Liver (tissue), 8 donors: ENCODE measurements at regions not wholly inside any gene's neighbourhood (a gene's known extent, or its start where the extent isn't known, plus 50 kb on each side); places are given as distances from the start of the nearest gene placed in this dataset.

ENCODE experiments used
- DNase-seq: peaks from one replicate; pipeline ENCODE4 v3.0.0-alpha.2; 2017; ENCODE audit warnings: low spot score
- H3K27ac ChIP-seq, 2 donors: one replicate each; pipeline ENCODE4 v1.7.0; 2013; ENCODE audit warnings: inconsistent platforms in 2 of 2, low read length in 2 of 2, control low read depth in 1 of 2, low read depth in 1 of 2, mild to moderate bottlenecking in 1 of 2
- H3K27me3 ChIP-seq, 4 donors: one replicate each; pipeline versions ENCODE4 v1.6.1 to v1.7.0; 2013; ENCODE audit warnings: low read length in 3 of 4, inconsistent platforms in 1 of 4, mild to moderate bottlenecking in 1 of 4, moderate library complexity in 1 of 4; ENCODE audit not compliant: control insufficient read depth in 4 of 4, insufficient read depth in 4 of 4
- H3K36me3 ChIP-seq, 4 donors: one replicate each; pipeline versions ENCODE4 v1.6.1 to v1.7.0; 2013; ENCODE audit warnings: low read length in 3 of 4, mild to moderate bottlenecking in 3 of 4, low read depth in 1 of 4, moderate library complexity in 1 of 4; ENCODE audit not compliant: control insufficient read depth in 4 of 4, insufficient read depth in 3 of 4
- H3K4me1 ChIP-seq, 4 donors: one replicate each; pipeline versions ENCODE4 v1.6.1 to v1.7.0; 2013; ENCODE audit warnings: low read length in 3 of 4, mild to moderate bottlenecking in 3 of 4, moderate library complexity in 1 of 4; ENCODE audit not compliant: control insufficient read depth in 4 of 4, insufficient read depth in 4 of 4
- H3K4me3 ChIP-seq, 3 donors: one replicate each; pipeline versions ENCODE4 v1.6.1 to v1.7.0; 2013; ENCODE audit warnings: low read length in 3 of 3, control low read depth in 1 of 3, low read depth in 1 of 3, mild to moderate bottlenecking in 1 of 3
- H3K9ac ChIP-seq, 2 donors: one replicate each; pipeline ENCODE4 v1.7.0; 2013; ENCODE audit warnings: low read length in 2 of 2, mild to moderate bottlenecking in 2 of 2, moderate library complexity in 2 of 2, control low read depth in 1 of 2, low read depth in 1 of 2
- H3K9me3 ChIP-seq, 4 donors: one replicate each; pipeline versions ENCODE4 v1.6.1 to v1.7.0; 2013; ENCODE audit warnings: low read length in 3 of 4; ENCODE audit not compliant: control insufficient read depth in 4 of 4
- ATF3 ChIP-seq: IDR thresholded peaks from 2 replicates; pipeline ENCODE4 v1.6.1; 2016; ENCODE audit warnings: antibody characterized with exemption
- CTCF ChIP-seq: fragments of 150-350 bp; IDR thresholded peaks from 2 replicates; pipeline ENCODE4 v1.5.1; 2017; ENCODE audit warnings: improper control_type of control experiment, low read depth, low read length; ENCODE audit not compliant: missing input control
- EGR1 ChIP-seq, 2 donors: IDR thresholded peaks; 2 replicates each; pipeline ENCODE4 v1.6.1; 2016 to 2018; ENCODE audit warnings: antibody characterized with exemption in 2 of 2, low read depth in 2 of 2
- FOXA1 ChIP-seq: IDR thresholded peaks from 2 replicates; pipeline ENCODE4 v1.6.1; 2016; ENCODE audit warnings: antibody characterized with exemption
- FOXA2 ChIP-seq: IDR thresholded peaks from 2 replicates; pipeline ENCODE4 v1.6.1; 2016; ENCODE audit warnings: antibody characterized with exemption
- GABPA ChIP-seq, 2 donors: IDR thresholded peaks in 1 of 2; conservative IDR thresholded peaks in 1 of 2; 2 replicates each; pipeline ENCODE4 v1.6.1; 2016; ENCODE audit warnings: antibody characterized with exemption in 2 of 2, mild to moderate bottlenecking in 1 of 2, moderate library complexity in 1 of 2
- HNF4A ChIP-seq, 2 donors: conservative IDR thresholded peaks; 2 replicates each; pipeline ENCODE4 v1.6.1; 2016; ENCODE audit warnings: antibody characterized with exemption in 2 of 2, mild to moderate bottlenecking in 2 of 2
- HNF4G ChIP-seq: IDR thresholded peaks from 2 replicates; pipeline ENCODE4 v1.6.1; 2016; ENCODE audit warnings: antibody characterized with exemption
- JUND ChIP-seq, 2 donors: IDR thresholded peaks; 2 replicates each; pipeline ENCODE4 v1.6.1; 2016; ENCODE audit warnings: antibody characterized with exemption in 2 of 2
- MAX ChIP-seq: IDR thresholded peaks from 2 replicates; pipeline ENCODE4 v1.6.1; 2016; ENCODE audit warnings: antibody characterized with exemption
- NR2F2 ChIP-seq: IDR thresholded peaks from 2 replicates; pipeline ENCODE4 v1.6.1; 2016; ENCODE audit warnings: antibody characterized with exemption
- RAD21 ChIP-seq, 2 donors: IDR thresholded peaks; 2 replicates each; pipeline ENCODE4 v1.6.1; 2016; ENCODE audit warnings: antibody characterized with exemption in 2 of 2, mild to moderate bottlenecking in 2 of 2
- REST ChIP-seq: IDR thresholded peaks from 2 replicates; pipeline ENCODE4 v1.6.1; 2016; ENCODE audit warnings: antibody characterized with exemption, mild to moderate bottlenecking
- RXRA ChIP-seq, 2 donors: IDR thresholded peaks; 2 replicates each; pipeline ENCODE4 v1.6.1; 2017 to 2018; ENCODE audit warnings: antibody characterized with exemption in 2 of 2, mild to moderate bottlenecking in 1 of 2
- SP1 ChIP-seq: IDR thresholded peaks from 2 replicates; pipeline ENCODE4 v1.6.1; 2018; ENCODE audit warnings: antibody characterized with exemption, mild to moderate bottlenecking
- TAF1 ChIP-seq: conservative IDR thresholded peaks from 2 replicates; pipeline ENCODE4 v1.6.1; 2016; ENCODE audit warnings: antibody characterized with exemption, mild to moderate bottlenecking
- YY1 ChIP-seq: IDR thresholded peaks from 2 replicates; pipeline ENCODE4 v1.6.1; 2016; ENCODE audit warnings: antibody characterized with exemption, mild to moderate bottlenecking
- ZBTB33 ChIP-seq: IDR thresholded peaks from 2 replicates; pipeline ENCODE4 v1.6.1; 2016; ENCODE audit warnings: antibody characterized with exemption
- WGBS: extraction: QIAGEN DNeasy Blood & Tissue Kit; methylation state at CpG from one replicate; pipeline ENCODE4 v1.1.7; 2013; 5-methylcytosine and 5-hydroxymethylcytosine counted together
- donor health status: healthy.
- donor health status: healthy.
- donor health status: healthy.
- donor health status: healthy.
- donor health status: healthy.

- Histone ChIP-seq H3K36me3 (no peaks in the 10 kb centered on the region), H3K27me3 (no peaks in the 10 kb centered on the region), H3K27ac (no peak overlapping the region), H3K9ac (no peak overlapping the region), H3K9me3 (peaks cover 0 to 3% (median under 1%) of the 10 kb centered on the region in 4 donors), H3K4me3 (no peak overlapping the region), H3K4me1 (no peaks in the 10 kb centered on the region)
- DNase-seq = no peak
- 39% methylated on average over 6 of the region's 6 CpGs for WGBS
- TF ChIP-seq YY1 (no peak), NR2F2 (no peak), SP1 (no peak), FOXA1 (no peak), HNF4G (no peak), HNF4A (conservative IDR thresholded peaks at IDR 0.05) (no peak), MAX (no peak), CTCF (no peak), GABPA (IDR thresholded peaks at IDR 0.05 in 1 of 2, conservative IDR thresholded peaks at IDR 0.05 in 1 of 2) (no peak), ZBTB33 (no peak), ATF3 (no peak), FOXA2 (no peak), RXRA (IDR thresholded peaks at IDR 0.05) (no peak), RAD21 (IDR thresholded peaks at IDR 0.05) (no peak)
Measured at GRCh38 chr6:115067690-115068447, 725.0 kb upstream of the HS3ST5 start.

GRCh38 chr6:115064680-115065079 is 721.9 kb upstream of the HS3ST5 start:
- DNase-seq = no peak
- Histone ChIP-seq H3K36me3 (no peaks in the 10 kb centered on the region), H3K4me1 (no peaks in the 10 kb centered on the region), H3K4me3 (no peak overlapping the region), H3K9ac (no peak overlapping the region), H3K9me3 (no peaks in the 10 kb centered on the region), H3K27me3 (no peaks in the 10 kb centered on the region), H3K27ac (no peak overlapping the region)
- TF ChIP-seq YY1 (no peak), TAF1 (no peak), FOXA2 (no peak), GABPA (IDR thresholded peaks at IDR 0.05 in 1 of 2, conservative IDR thresholded peaks at IDR 0.05 in 1 of 2) (no peak), EGR1 (IDR thresholded peaks at IDR 0.05; ENCODE audit: low read depth in 2 of 2) (no peak), REST (no peak), SP1 (no peak), JUND (IDR thresholded peaks at IDR 0.05) (no peak), RXRA (IDR thresholded peaks at IDR 0.05) (no peak), MAX (no peak), ZBTB33 (no peak), RAD21 (IDR thresholded peaks at IDR 0.05) (no peak), FOXA1 (no peak), HNF4A (conservative IDR thresholded peaks at IDR 0.05) (no peak)
- 55% methylated on average over 2 of the region's 2 CpGs for WGBS
